H1 (cell line): ENCODE measurements at regions not wholly inside any gene's neighbourhood (a gene's known extent, or its start where the extent isn't known, plus 50 kb on each side); places are given as distances from the start of the nearest gene placed in this dataset.

Experiments
- CTCF ChIA-PET: fragments of 300-600 bp; sonication (Branson Sonifier 250); formaldehyde crosslinking; loops from one replicate; lab custom pipeline; 2021; ENCODE audit not compliant: partially characterized antibody; lab: Charles Lee
- POLR2A ChIA-PET: fragments of 300-600 bp; sonication (Branson Sonifier 250); formaldehyde crosslinking; loops from one replicate; lab custom pipeline; 2021; ENCODE audit warnings: inconsistent platforms; ENCODE audit not compliant: partially characterized antibody; lab: Charles Lee
- DNase-seq, 2 experiments: peaks; one replicate each; pipeline versions ENCODE4 v3.0.0 to v3.0.0-alpha.2; 2010 to 2022; ENCODE audit warnings: low spot score in 2 of 2, low read depth in 1 of 2, mixed read lengths in 1 of 2
- FAIRE-seq: peaks from 2 replicates; lab custom pipeline; 2011; peaks lifted over from hg19 to GRCh38; lab: Jason Lieb, UNC
- H2AFZ ChIP-seq: 2 replicates; pipeline ENCODE4 v1.8.1; 2012; ENCODE audit warnings: low read length, inconsistent platforms
- H2AK5ac ChIP-seq: 2 replicates; pipeline ENCODE4 v1.6.1; 2013; ENCODE audit warnings: low read depth, low read length
- H2BK120ac ChIP-seq: replicated peaks from 2 replicates; pipeline ENCODE3; 2013; ENCODE audit warnings: low read depth, low read length, inconsistent platforms
- H2BK12ac ChIP-seq: 2 replicates; pipeline ENCODE4 v1.6.1; 2013; ENCODE audit warnings: low read depth, low read length
- H2BK15ac ChIP-seq: 2 replicates; pipeline ENCODE4 v1.6.1; 2013; ENCODE audit warnings: low read length
- H2BK20ac ChIP-seq: 2 replicates; pipeline ENCODE4 v1.6.1; 2013; ENCODE audit warnings: low read length
- H2BK5ac ChIP-seq: 2 replicates; pipeline ENCODE4 v1.6.1; 2013; ENCODE audit warnings: low read depth, low read length
- H3K14ac ChIP-seq: 2 replicates; pipeline ENCODE4 v1.6.1; 2013; ENCODE audit warnings: inconsistent platforms; ENCODE audit not compliant: insufficient read length
- H3K18ac ChIP-seq: 2 replicates; pipeline ENCODE4 v1.6.1; 2013; ENCODE audit warnings: low read length; ENCODE audit errors: extremely low read depth
- H3K23ac ChIP-seq: 2 replicates; pipeline ENCODE4 v1.6.1; 2013; ENCODE audit warnings: inconsistent platforms; ENCODE audit not compliant: insufficient read length
- H3K23me2 ChIP-seq: 2 replicates; pipeline ENCODE4 v1.6.1; 2013; ENCODE audit warnings: low read depth, low read length
- H3K27ac ChIP-seq: 2 replicates; pipeline ENCODE4 v1.6.1; 2011; ENCODE audit warnings: low read depth, low read length, inconsistent platforms
- H3K27me3 ChIP-seq, 4 experiments: replicated peaks in 1 of 4; 1 replicate in 1 of 4; 2 replicates in 3 of 4; pipeline versions ENCODE4 v1.6.1 to v1.8.1; 2011 to 2013; ENCODE audit warnings: low read length in 3 of 4, mild to moderate bottlenecking in 3 of 4, inconsistent platforms in 2 of 4, mixed read lengths in 2 of 4, moderate library complexity in 1 of 4; ENCODE audit not compliant: control insufficient read depth in 3 of 4, insufficient read depth in 3 of 4; ENCODE audit errors: extremely low read depth in 1 of 4
- H3K36me3 ChIP-seq, 4 experiments: 2 replicates each; pipeline versions ENCODE4 v1.6.1 to v1.8.1; 2011 to 2013; ENCODE audit warnings: mild to moderate bottlenecking in 4 of 4, low read length in 3 of 4, moderate library complexity in 2 of 4, control low read depth in 1 of 4, inconsistent platforms in 1 of 4; ENCODE audit not compliant: insufficient read depth in 4 of 4, control insufficient read depth in 2 of 4
- H3K4ac ChIP-seq: replicated peaks from 2 replicates; pipeline ENCODE3; 2013; ENCODE audit warnings: low read length, low read depth, mixed read lengths, inconsistent platforms; ENCODE audit not compliant: insufficient read length
- H3K4me1 ChIP-seq, 4 experiments: replicated peaks in 1 of 4; 1 replicate in 1 of 4; 2 replicates in 3 of 4; pipeline versions ENCODE4 v1.6.1 to v1.8.1; 2011 to 2013; ENCODE audit warnings: low read length in 3 of 4, inconsistent platforms in 2 of 4, mixed read lengths in 1 of 4; ENCODE audit not compliant: insufficient read depth in 4 of 4, control insufficient read depth in 3 of 4
- H3K4me2 ChIP-seq, 2 experiments: 2 replicates each; pipeline versions ENCODE4 v1.6.1 to v1.8.1; 2011 to 2013; ENCODE audit warnings: low read depth in 2 of 2, low read length in 2 of 2, control low read depth in 1 of 2, inconsistent platforms in 1 of 2, mild to moderate bottlenecking in 1 of 2; ENCODE audit not compliant: insufficient read depth in 1 of 2
- H3K4me3 ChIP-seq, 4 experiments: fragments of 200-600, 300-600 bp in 1 of 4; sonication (generic), shearing (Covaris generic), sonication (Bioruptor Twin) in 1 of 4; 2 replicates each; pipeline versions ENCODE4 v1.5.1 to v1.8.1; 2011 to 2016; ENCODE audit warnings: low read length in 4 of 4, low read depth in 3 of 4, control low read depth in 2 of 4, inconsistent platforms in 2 of 4, mild to moderate bottlenecking in 2 of 4, mixed read lengths in 1 of 4, moderate library complexity in 1 of 4; ENCODE audit not compliant: insufficient read depth in 2 of 4; ENCODE audit errors: extremely low read depth in 1 of 4
- H3K56ac ChIP-seq: replicated peaks from 2 replicates; pipeline ENCODE3; 2013; ENCODE audit warnings: low read depth, mild to moderate bottlenecking, mixed read lengths, low read length, inconsistent platforms; ENCODE audit not compliant: insufficient read length
- H3K79me1 ChIP-seq: 2 replicates; pipeline ENCODE4 v1.6.1; 2013; ENCODE audit warnings: low read depth, low read length, control low read depth
- H3K79me2 ChIP-seq, 2 experiments: 2 replicates each; pipeline versions ENCODE4 v1.6.1 to v1.8.1; 2012 to 2013; ENCODE audit warnings: low read length in 2 of 2, mild to moderate bottlenecking in 2 of 2, inconsistent platforms in 1 of 2; ENCODE audit not compliant: insufficient read depth in 2 of 2, control insufficient read depth in 1 of 2
- H3K9ac ChIP-seq, 4 experiments: replicated peaks in 1 of 4; 1 replicate in 1 of 4; 2 replicates in 3 of 4; pipeline versions ENCODE4 v1.6.1 to v1.8.1; 2011 to 2013; ENCODE audit warnings: low read depth in 3 of 4, low read length in 3 of 4, control low read depth in 2 of 4, mild to moderate bottlenecking in 2 of 4, moderate library complexity in 2 of 4, inconsistent platforms in 1 of 4; ENCODE audit errors: extremely low read depth in 1 of 4
- H3K9me3 ChIP-seq, 2 experiments: 2 replicates each; pipeline versions ENCODE4 v1.6.1 to v1.8.1; 2012 to 2013; ENCODE audit warnings: mild to moderate bottlenecking in 2 of 2, moderate library complexity in 2 of 2, control low read depth in 1 of 2, inconsistent platforms in 1 of 2, low read depth in 1 of 2, low read length in 1 of 2, mixed read lengths in 1 of 2; ENCODE audit not compliant: insufficient read depth in 2 of 2
- H4K20me1 ChIP-seq, 2 experiments: replicated peaks in 1 of 2; 2 replicates each; pipeline versions ENCODE3 to v1.8.1; 2011 to 2013; ENCODE audit warnings: inconsistent platforms in 2 of 2, low read length in 2 of 2, mild to moderate bottlenecking in 1 of 2; ENCODE audit not compliant: insufficient read depth in 2 of 2, control insufficient read depth in 1 of 2
- H4K5ac ChIP-seq: 2 replicates; pipeline ENCODE4 v1.6.1; 2013; ENCODE audit warnings: low read length, low read depth, mixed read lengths, inconsistent platforms; ENCODE audit not compliant: insufficient read length
- H4K8ac ChIP-seq: 2 replicates; pipeline ENCODE4 v1.8.0; 2013; ENCODE audit warnings: mild to moderate bottlenecking, moderate library complexity, low read length, inconsistent platforms; ENCODE audit not compliant: insufficient read depth; ENCODE audit errors: extremely low read depth
- H4K91ac ChIP-seq: replicated peaks from 2 replicates; pipeline ENCODE3; 2013; ENCODE audit warnings: low read length, mixed read lengths, inconsistent platforms; ENCODE audit not compliant: insufficient read length
- BRCA1 ChIP-seq: IDR thresholded peaks from 2 replicates; pipeline ENCODE4 v1.6.1; 2012; ENCODE audit warnings: low read depth, low read length, improper control_type of control experiment
- GTF2F1 ChIP-seq: IDR thresholded peaks from 2 replicates; pipeline ENCODE4 v1.6.1; 2012; ENCODE audit warnings: low read depth, low read length, improper control_type of control experiment, borderline replicate concordance
- HDAC2 ChIP-seq, 2 experiments: fragments of 300-600 bp in 1 of 2; sonication (generic) in 1 of 2; IDR thresholded peaks; 2 replicates each; pipeline ENCODE4 v1.6.1; 2011 to 2012; ENCODE audit warnings: low read depth in 2 of 2, low read length in 2 of 2, mild to moderate bottlenecking in 2 of 2, moderate library complexity in 2 of 2, borderline replicate concordance in 1 of 2, inconsistent platforms in 1 of 2
- JUN ChIP-seq: IDR thresholded peaks from 2 replicates; pipeline ENCODE4 v1.6.1; 2011; ENCODE audit warnings: low read depth, mild to moderate bottlenecking, improper control_type of control experiment, low read length
- KDM1A ChIP-seq: fragments of 200-600, 300-600 bp; sonication (generic); IDR thresholded peaks from 2 replicates; pipeline ENCODE4 v1.7.1; 2016; ENCODE audit warnings: mild to moderate bottlenecking, low read length, borderline replicate concordance
- KDM5A ChIP-seq: fragments of 200-600 bp; IDR thresholded peaks from 2 replicates; pipeline ENCODE4 v1.7.1; 2012; ENCODE audit warnings: mild to moderate bottlenecking, low read length, inconsistent platforms, mixed read lengths
- POU5F1 ChIP-seq: IDR thresholded peaks from 2 replicates; pipeline ENCODE4 v1.6.1; 2011; ENCODE audit warnings: low read depth, mild to moderate bottlenecking, low read length, moderate library complexity
- RFX5 ChIP-seq: IDR thresholded peaks from 2 replicates; pipeline ENCODE4 v1.6.1; 2011; ENCODE audit warnings: low read depth, low read length, improper control_type of control experiment, borderline replicate concordance
- RXRA ChIP-seq: IDR thresholded peaks from 2 replicates; pipeline ENCODE4 v1.6.1; 2011; ENCODE audit warnings: low read depth, mild to moderate bottlenecking, low read length, moderate library complexity; ENCODE audit not compliant: insufficient read depth
- SAP30 ChIP-seq: fragments of 300-600 bp; sonication (generic); IDR thresholded peaks from 2 replicates; pipeline ENCODE4 v1.7.1; 2012; ENCODE audit warnings: low read length, moderate library complexity, mild to moderate bottlenecking, inconsistent platforms; ENCODE audit not compliant: insufficient read depth, insufficient replicate concordance
- SP2 ChIP-seq: IDR thresholded peaks from 2 replicates; pipeline ENCODE4 v1.6.1; 2012; ENCODE audit warnings: mild to moderate bottlenecking, low read length, inconsistent platforms
- SP4 ChIP-seq: IDR thresholded peaks from 2 replicates; pipeline ENCODE4 v1.6.1; 2012; ENCODE audit warnings: low read length, inconsistent platforms
- TCF12 ChIP-seq: IDR thresholded peaks from 2 replicates; pipeline ENCODE4 v1.6.1; 2011; ENCODE audit warnings: low read depth, mild to moderate bottlenecking, low read length
- TEAD4 ChIP-seq: IDR thresholded peaks from 2 replicates; pipeline ENCODE4 v1.6.1; 2012; ENCODE audit warnings: low read depth, low read length, inconsistent platforms, mixed read lengths
- ZNF274 ChIP-seq: IDR thresholded peaks from 2 replicates; pipeline ENCODE4 v1.7.0; 2012; ENCODE audit warnings: low read length, borderline replicate concordance; ENCODE audit errors: extremely low read depth
- WGBS, 2 experiments: shearing (Covaris generic) in 1 of 2; methylation state at CpG; one replicate each; pipeline versions ENCODE4 v1.1.6 to v1.1.7; 2013 to 2015; ENCODE audit warnings: low lambda C conversion rate in 2 of 2, mixed read lengths in 2 of 2, inconsistent platforms in 1 of 2, low coverage in 1 of 2, missing lambda C conversion rate in 1 of 2; ENCODE audit not compliant: insufficient replicate concordance in 2 of 2, insufficient coverage in 1 of 2, insufficient read length in 1 of 2; ENCODE audit errors: extremely low coverage in 1 of 2, missing lambda C conversion rate in 1 of 2; 5-methylcytosine and 5-hydroxymethylcytosine counted together

DNA sequence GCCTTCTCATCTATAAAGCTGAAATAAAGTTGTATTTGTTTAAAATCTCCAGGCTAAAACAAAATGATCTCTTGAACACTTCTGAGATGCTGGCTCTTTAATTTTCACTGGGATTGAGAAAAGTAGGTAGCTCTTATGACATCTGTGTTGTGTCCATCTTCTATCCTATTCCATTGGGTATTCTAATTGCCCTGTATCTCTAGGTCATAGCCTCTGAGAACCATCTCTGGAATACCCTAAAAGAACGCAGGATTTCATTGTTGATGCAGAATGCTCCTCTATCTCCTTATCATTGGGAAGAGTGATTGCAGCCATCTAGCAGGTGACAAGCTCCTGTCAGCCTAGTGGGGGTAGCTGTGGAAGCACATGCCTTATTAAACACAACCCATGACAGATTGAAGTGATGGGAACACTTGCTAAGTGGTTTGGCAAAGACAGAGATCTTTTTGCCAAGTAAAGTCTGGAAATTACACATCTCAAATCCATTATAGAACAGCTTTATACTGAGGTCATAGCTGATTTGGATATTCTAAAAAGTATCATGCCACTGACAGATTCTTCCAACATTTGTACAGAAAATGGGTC lies 178.2 kb downstream of the TDRD15 start:
- H2AFZ ChIP-seq: no peak overlapping the region
- H2BK20ac ChIP-seq: no peak overlapping the region
- H3K4me2 ChIP-seq: no peak overlapping the region
- H4K5ac ChIP-seq: no peak overlapping the region
- DNase-seq: no peak
- H3K18ac ChIP-seq: no peak overlapping the region
- H3K9ac ChIP-seq: no peak overlapping the region
- H4K8ac ChIP-seq: no peak overlapping the region
- H2BK120ac ChIP-seq: no peak overlapping the region
- no peaks in the 10 kb centered on the region for H3K79me2 ChIP-seq
- no peak overlapping the region for H3K4ac ChIP-seq
- H3K27ac ChIP-seq: no peak overlapping the region
- no peaks in the 10 kb centered on the region for H4K20me1 ChIP-seq
- H3K56ac ChIP-seq: no peak overlapping the region
- ChIA-PET POLR2A (no interaction called here), CTCF (interaction anchor here (0.5 to 2.3 kb wide), 3 partner anchors 9 to 134 kb away, joined by 3 to 17 read pairs (median 4); no protein-coding TSS in a partner anchor)
- H4K91ac ChIP-seq: no peak overlapping the region
- no peak overlapping the region for H2BK12ac ChIP-seq
- H3K4me3 ChIP-seq: no peak overlapping the region
- WGBS, 2 experiments: 83% methylated on average over 1 of the region's 1 CpG; no CpG with 5 or more reads in 1 of the 2 experiments
- H2BK5ac ChIP-seq: no peak overlapping the region
- no peak for FAIRE-seq
- H3K14ac ChIP-seq: no peak overlapping the region
- H3K27me3 ChIP-seq: no peaks in the 10 kb centered on the region
- H3K36me3 ChIP-seq: no peaks in the 10 kb centered on the region
- H2BK15ac ChIP-seq: no peak overlapping the region
- no peaks in the 10 kb centered on the region; the same call in 1 of the 2 replicates for H3K23me2 ChIP-seq
- no peaks in the 10 kb centered on the region for H3K9me3 ChIP-seq
- H3K79me1 ChIP-seq: no peaks in the 10 kb centered on the region
- H3K23ac ChIP-seq: no peak overlapping the region
- H2AK5ac ChIP-seq: no peak overlapping the region
- H3K4me1 ChIP-seq: no peaks in the 10 kb centered on the region
- TF ChIP-seq TCF12 (no peak), SAP30 (no peak), BRCA1 (no peak), SP4 (no peak), POU5F1 (no peak), TEAD4 (no peak), RXRA (no peak), GTF2F1 (no peak), KDM1A (no peak), RFX5 (no peak), HDAC2 (IDR thresholded peaks at IDR 0.05; ENCODE audit: borderline replicate concordance in 1 of 2, low read depth in 2 of 2, low read length in 2 of 2) (no peak), SP2 (no peak), JUN (no peak), KDM5A (no peak), ZNF274 (no peak)
